HL-60 (cell line): ENCODE measurements at regions not wholly inside any gene's neighbourhood (a gene's known extent, or its start where the extent isn't known, plus 50 kb on each side); places are given as distances from the start of the nearest gene placed in this dataset.

ENCODE experiments used
- DNase-seq, 2 experiments: peaks; one replicate each; pipeline ENCODE4 v3.0.0-alpha.2; 2010 to 2020; ENCODE audit warnings: low read depth in 1 of 2, low spot score in 1 of 2
- H3K27ac ChIP-seq: fragments of 250-450 bp; sonication (Bioruptor Pico); replicated peaks from 2 replicates; pipeline ENCODE4 v1.5.1; 2020; ENCODE audit warnings: mild to moderate bottlenecking, moderate library complexity
- H3K27me3 ChIP-seq: fragments of 250-450 bp; sonication (Bioruptor Pico); 2 replicates; pipeline ENCODE4 v1.5.1; 2021; ENCODE audit warnings: mild to moderate bottlenecking, moderate library complexity; ENCODE audit not compliant: insufficient read depth, poor library complexity, severe bottlenecking
- H3K4me3 ChIP-seq: replicated peaks from 2 replicates; pipeline ENCODE4 v1.5.1; 2011; ENCODE audit warnings: mild to moderate bottlenecking, control low read depth, low read length; ENCODE audit not compliant: insufficient read depth
- GABPA ChIP-seq: IDR thresholded peaks from 2 replicates; pipeline ENCODE4 v1.6.1; 2012; ENCODE audit warnings: low read depth
- POLR2AphosphoS5 ChIP-seq: IDR thresholded peaks from 2 replicates; pipeline ENCODE4 v1.6.1; 2012; ENCODE audit warnings: low read depth
- SPI1 ChIP-seq: IDR thresholded peaks from 2 replicates; pipeline ENCODE4 v1.6.1; 2012; ENCODE audit warnings: low read depth, mild to moderate bottlenecking, borderline replicate concordance
- TF ChIP-seq, protein P1 (sequence below): IDR thresholded peaks from one replicate; pipeline ENCODE4 v1.5.1; 2011; ENCODE audit warnings: low read length, control low read depth, inconsistent platforms; ENCODE audit not compliant: insufficient read depth
- TF ChIP-seq, protein P2 (sequence below): IDR thresholded peaks from 2 replicates; pipeline ENCODE4 v1.6.1; 2012; ENCODE audit warnings: low read depth; ENCODE audit not compliant: insufficient replicate concordance

DNA sequence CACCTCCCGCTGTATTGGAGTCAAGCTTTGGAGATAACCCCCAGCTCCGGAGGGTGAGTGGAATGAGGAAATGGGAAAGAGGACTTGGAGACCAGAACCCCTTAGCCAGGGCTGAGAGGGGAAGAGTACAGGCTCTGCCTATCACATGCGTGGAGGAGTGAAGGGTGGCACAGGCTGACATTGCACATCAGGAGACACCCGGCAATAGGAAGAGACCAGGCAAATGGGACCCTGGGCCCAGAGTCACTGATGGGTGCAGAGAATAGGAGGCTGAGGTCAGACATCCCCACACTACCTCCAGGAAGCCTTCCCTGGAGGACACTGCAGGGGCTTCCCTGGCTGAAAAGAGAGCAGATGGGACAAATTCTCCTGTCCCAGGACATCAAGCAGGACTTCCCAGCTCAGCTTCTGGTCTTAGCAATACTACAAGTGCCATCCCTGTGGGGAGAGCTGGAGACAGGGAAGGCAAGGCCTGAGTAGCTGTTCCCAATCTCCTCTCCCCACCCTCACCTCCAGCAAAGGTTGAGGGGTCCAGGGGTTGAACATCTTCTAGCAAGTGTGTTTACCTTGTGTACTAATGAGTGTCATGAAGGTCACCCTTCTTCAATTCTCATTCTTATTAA, 160.7 kb downstream of the BUD13 start:
- H3K27me3 ChIP-seq = no peaks in the 10 kb centered on the region
- TF ChIP-seq POLR2AphosphoS5 (no peak), GABPA (no peak), SPI1 (no peak)
- TF ChIP-seq, protein P1, sequence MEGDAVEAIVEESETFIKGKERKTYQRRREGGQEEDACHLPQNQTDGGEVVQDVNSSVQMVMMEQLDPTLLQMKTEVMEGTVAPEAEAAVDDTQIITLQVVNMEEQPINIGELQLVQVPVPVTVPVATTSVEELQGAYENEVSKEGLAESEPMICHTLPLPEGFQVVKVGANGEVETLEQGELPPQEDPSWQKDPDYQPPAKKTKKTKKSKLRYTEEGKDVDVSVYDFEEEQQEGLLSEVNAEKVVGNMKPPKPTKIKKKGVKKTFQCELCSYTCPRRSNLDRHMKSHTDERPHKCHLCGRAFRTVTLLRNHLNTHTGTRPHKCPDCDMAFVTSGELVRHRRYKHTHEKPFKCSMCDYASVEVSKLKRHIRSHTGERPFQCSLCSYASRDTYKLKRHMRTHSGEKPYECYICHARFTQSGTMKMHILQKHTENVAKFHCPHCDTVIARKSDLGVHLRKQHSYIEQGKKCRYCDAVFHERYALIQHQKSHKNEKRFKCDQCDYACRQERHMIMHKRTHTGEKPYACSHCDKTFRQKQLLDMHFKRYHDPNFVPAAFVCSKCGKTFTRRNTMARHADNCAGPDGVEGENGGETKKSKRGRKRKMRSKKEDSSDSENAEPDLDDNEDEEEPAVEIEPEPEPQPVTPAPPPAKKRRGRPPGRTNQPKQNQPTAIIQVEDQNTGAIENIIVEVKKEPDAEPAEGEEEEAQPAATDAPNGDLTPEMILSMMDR = no peak
- TF ChIP-seq, protein P2, sequence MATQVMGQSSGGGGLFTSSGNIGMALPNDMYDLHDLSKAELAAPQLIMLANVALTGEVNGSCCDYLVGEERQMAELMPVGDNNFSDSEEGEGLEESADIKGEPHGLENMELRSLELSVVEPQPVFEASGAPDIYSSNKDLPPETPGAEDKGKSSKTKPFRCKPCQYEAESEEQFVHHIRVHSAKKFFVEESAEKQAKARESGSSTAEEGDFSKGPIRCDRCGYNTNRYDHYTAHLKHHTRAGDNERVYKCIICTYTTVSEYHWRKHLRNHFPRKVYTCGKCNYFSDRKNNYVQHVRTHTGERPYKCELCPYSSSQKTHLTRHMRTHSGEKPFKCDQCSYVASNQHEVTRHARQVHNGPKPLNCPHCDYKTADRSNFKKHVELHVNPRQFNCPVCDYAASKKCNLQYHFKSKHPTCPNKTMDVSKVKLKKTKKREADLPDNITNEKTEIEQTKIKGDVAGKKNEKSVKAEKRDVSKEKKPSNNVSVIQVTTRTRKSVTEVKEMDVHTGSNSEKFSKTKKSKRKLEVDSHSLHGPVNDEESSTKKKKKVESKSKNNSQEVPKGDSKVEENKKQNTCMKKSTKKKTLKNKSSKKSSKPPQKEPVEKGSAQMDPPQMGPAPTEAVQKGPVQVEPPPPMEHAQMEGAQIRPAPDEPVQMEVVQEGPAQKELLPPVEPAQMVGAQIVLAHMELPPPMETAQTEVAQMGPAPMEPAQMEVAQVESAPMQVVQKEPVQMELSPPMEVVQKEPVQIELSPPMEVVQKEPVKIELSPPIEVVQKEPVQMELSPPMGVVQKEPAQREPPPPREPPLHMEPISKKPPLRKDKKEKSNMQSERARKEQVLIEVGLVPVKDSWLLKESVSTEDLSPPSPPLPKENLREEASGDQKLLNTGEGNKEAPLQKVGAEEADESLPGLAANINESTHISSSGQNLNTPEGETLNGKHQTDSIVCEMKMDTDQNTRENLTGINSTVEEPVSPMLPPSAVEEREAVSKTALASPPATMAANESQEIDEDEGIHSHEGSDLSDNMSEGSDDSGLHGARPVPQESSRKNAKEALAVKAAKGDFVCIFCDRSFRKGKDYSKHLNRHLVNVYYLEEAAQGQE = no peak
- no peak for DNase-seq
- no peak overlapping the region for H3K27ac ChIP-seq
- no peak overlapping the region for H3K4me3 ChIP-seq

DNA sequence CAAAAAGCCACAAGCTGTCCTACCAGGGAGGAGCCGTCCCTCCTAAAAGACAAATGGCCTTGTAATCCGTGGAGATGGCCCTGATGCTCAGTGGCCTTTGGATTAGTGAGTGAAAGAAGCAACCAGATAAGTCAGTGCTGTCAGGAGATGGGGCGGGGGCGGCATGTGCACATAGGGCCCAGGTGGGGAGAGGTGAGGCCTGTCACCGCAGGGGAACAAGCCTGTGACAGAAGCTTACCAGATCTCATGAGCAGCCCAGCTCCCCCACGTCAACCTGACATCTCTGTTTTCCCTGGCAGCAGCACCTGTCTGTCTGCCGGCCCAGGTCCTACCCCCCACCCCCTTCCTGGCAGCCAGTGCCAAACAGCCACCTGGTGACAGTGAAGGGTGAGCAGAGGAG, 162.6 kb downstream of the BUD13 start:
- DNase-seq = no peak
- H3K27me3 ChIP-seq = no peaks in the 10 kb centered on the region
- TF ChIP-seq GABPA (no peak), SPI1 (no peak), POLR2AphosphoS5 (no peak)
- TF ChIP-seq, protein P1 = no peak
- TF ChIP-seq, protein P2 = no peak
- H3K27ac ChIP-seq = no peak overlapping the region
- H3K4me3 ChIP-seq = no peak overlapping the region

DNA sequence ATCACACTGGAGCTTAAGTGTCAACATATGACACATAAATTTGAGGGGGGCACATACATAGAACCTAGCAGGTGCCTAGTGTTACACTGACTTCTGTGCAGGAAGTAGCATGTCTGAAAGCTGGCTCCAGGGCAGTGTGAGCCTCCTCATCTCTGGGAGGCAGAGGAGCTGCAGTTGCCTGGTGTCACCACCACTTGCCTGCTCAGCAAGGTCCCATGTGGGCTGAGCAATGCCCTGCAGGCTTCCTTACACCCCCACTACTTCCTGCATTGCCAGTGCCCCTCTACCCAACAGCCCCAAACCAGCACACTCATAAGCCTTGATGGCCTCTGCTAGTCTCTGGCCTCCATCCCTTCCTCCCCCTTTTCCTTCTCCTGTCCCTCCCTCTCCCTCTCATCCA, 165.8 kb downstream of the BUD13 start:
- no peaks in the 10 kb centered on the region for H3K27me3 ChIP-seq
- no peak overlapping the region for H3K27ac ChIP-seq
- no peak overlapping the region for H3K4me3 ChIP-seq
- DNase-seq = no peak
- TF ChIP-seq GABPA (no peak), SPI1 (no peak), POLR2AphosphoS5 (no peak)
- TF ChIP-seq, protein P2 = no peak
- TF ChIP-seq, protein P1 = no peak
